ENCODE measurements at regions not wholly inside any gene's neighbourhood (a gene's known extent, or its start where the extent isn't known, plus 50 kb on each side); places are given as distances from the start of the nearest gene placed in this dataset.

DNA sequence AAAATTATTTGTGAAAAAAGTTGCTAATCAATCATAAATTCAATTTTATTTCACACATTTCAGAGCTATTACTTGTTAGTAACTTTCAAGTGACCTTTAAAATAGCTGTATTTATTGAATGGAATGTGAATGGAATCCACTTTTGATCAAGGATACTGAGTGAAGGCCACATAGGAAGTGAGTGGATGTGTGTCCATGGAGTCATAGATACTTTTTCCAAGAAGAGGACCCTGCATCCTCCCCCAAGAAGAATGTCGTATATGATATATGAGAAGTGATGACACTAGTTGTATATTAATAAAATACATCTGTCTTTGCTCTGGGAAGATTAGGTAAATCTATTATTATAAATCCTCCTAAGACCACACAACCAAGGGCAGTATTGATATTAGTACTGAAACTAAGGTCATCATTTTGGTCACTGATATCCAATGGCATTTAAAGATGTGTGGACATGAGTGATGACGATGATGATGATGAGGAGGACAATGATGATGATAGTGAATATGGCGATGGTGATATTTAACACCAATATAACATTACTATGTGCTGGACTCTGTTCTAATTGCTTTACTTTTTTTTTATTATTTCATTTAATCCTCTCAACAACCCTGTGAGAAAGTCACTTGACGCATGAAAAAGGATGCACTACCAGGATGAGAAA is 493.0 kb upstream of the NR2F2 start:
- TF ChIP-seq, protein P1, sequence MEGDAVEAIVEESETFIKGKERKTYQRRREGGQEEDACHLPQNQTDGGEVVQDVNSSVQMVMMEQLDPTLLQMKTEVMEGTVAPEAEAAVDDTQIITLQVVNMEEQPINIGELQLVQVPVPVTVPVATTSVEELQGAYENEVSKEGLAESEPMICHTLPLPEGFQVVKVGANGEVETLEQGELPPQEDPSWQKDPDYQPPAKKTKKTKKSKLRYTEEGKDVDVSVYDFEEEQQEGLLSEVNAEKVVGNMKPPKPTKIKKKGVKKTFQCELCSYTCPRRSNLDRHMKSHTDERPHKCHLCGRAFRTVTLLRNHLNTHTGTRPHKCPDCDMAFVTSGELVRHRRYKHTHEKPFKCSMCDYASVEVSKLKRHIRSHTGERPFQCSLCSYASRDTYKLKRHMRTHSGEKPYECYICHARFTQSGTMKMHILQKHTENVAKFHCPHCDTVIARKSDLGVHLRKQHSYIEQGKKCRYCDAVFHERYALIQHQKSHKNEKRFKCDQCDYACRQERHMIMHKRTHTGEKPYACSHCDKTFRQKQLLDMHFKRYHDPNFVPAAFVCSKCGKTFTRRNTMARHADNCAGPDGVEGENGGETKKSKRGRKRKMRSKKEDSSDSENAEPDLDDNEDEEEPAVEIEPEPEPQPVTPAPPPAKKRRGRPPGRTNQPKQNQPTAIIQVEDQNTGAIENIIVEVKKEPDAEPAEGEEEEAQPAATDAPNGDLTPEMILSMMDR (IDR thresholded peaks at IDR 0.05), result no peak
- TF ChIP-seq POLR2A (IDR thresholded peaks at IDR 0.05) (no peak), POLR2AphosphoS5 (IDR thresholded peaks at IDR 0.05) (no peak)
